HepG2 (cell line): ENCODE measurements at regions not wholly inside any gene's neighbourhood (a gene's known extent, or its start where the extent isn't known, plus 50 kb on each side); places are given as distances from the start of the nearest gene placed in this dataset.

Experiments
- ATAC-seq: fragments of 200-7000 bp; cut with Tn5 transposase; 3 replicates; pipeline ENCODE4 v1.9.1; 2020; ENCODE audit warnings: mild to moderate bottlenecking, moderate library complexity
- BruUV-seq: library from RNA; stranded (reverse); fragments of 400-500 nt; replicated peaks from 2 replicates; lab custom pipeline; 2021; lab: Mats Ljungman, UMichigan
- CTCF ChIA-PET: fragments of 300-600 bp; formaldehyde crosslinking; extraction: SDS; loops from one replicate; lab custom pipeline; 2021; ENCODE audit warnings: low total read pairs, inconsistent platforms, low intra/inter-chr PET ratio; lab: Yijun Ruan, JAX
- POLR2A ChIA-PET: fragments of 350-600 bp; sonication (Branson Sonifier 250); formaldehyde crosslinking; loops from one replicate; lab custom pipeline; 2020; ENCODE audit warnings: antibody characterized with exemption, inconsistent platforms; lab: Yijun Ruan, JAX
- DNase-seq: peaks from one replicate; pipeline ENCODE4 v3.0.0-alpha.2; 2015; ENCODE audit warnings: low spot score
- FAIRE-seq: peaks from 3 replicates; lab custom pipeline; 2011; peaks lifted over from hg19 to GRCh38; lab: Jason Lieb, UNC
- H2AFZ ChIP-seq: one replicate; pipeline ENCODE4 v1.6.1; 2011; ENCODE audit warnings: low read length, inconsistent platforms
- H3K27ac ChIP-seq: fragments of 300-600 bp; 3 replicates; pipeline ENCODE4 v1.8.0; 2011; ENCODE audit warnings: mixed run types, mild to moderate bottlenecking, mixed read lengths, low read length, inconsistent platforms; ENCODE audit not compliant: insufficient read depth; ENCODE audit errors: extremely low read length
- H3K27me3 ChIP-seq, 2 experiments: fragments of 200-600 bp in 1 of 2; 2 replicates in 1 of 2; 3 replicates in 1 of 2; pipeline versions ENCODE4 v1.6.0 to v1.8.0; 2011; ENCODE audit warnings: low read length in 2 of 2, mild to moderate bottlenecking in 2 of 2, moderate library complexity in 2 of 2, inconsistent platforms in 1 of 2; ENCODE audit not compliant: insufficient read depth in 2 of 2, control insufficient read depth in 1 of 2
- H3K36me3 ChIP-seq, 2 experiments: fragments of 200-600 bp in 1 of 2; replicated peaks in 1 of 2; 2 replicates in 1 of 2; 3 replicates in 1 of 2; pipeline versions ENCODE4 v1.5.1 to v1.8.0; 2011; ENCODE audit warnings: low read length in 2 of 2, inconsistent platforms in 1 of 2; ENCODE audit not compliant: insufficient read depth in 2 of 2, control insufficient read depth in 1 of 2
- H3K4me1 ChIP-seq: 2 replicates; pipeline ENCODE4 v1.5.1; 2012; ENCODE audit warnings: low read length, inconsistent platforms; ENCODE audit not compliant: insufficient read depth
- H3K4me2 ChIP-seq: 2 replicates; pipeline ENCODE4 v1.6.0; 2011; ENCODE audit warnings: low read depth, low read length, inconsistent platforms
- H3K4me3 ChIP-seq, 3 experiments: fragments of 200-600 bp in 1 of 3; sonication (generic), shearing (Covaris generic) in 1 of 3; replicated peaks in 1 of 3; 2 replicates each; pipeline ENCODE4 v1.5.1; 2011 to 2016; ENCODE audit warnings: low read length in 3 of 3, inconsistent platforms in 2 of 3, low read depth in 2 of 3, mild to moderate bottlenecking in 2 of 3, control low read depth in 1 of 3, mixed read lengths in 1 of 3; ENCODE audit not compliant: insufficient read depth in 1 of 3
- H3K79me2 ChIP-seq: one replicate; pipeline ENCODE4 v1.6.1; 2011; ENCODE audit warnings: low read length, inconsistent platforms; ENCODE audit not compliant: insufficient read depth
- H3K9ac ChIP-seq: 2 replicates; pipeline ENCODE4 v1.6.0; 2011; ENCODE audit warnings: mild to moderate bottlenecking, low read depth, low read length, inconsistent platforms; ENCODE audit not compliant: insufficient read depth
- H3K9me3 ChIP-seq: 2 replicates; pipeline ENCODE4 v1.5.1; 2012; ENCODE audit warnings: mild to moderate bottlenecking, low read length
- H4K20me1 ChIP-seq: 2 replicates; pipeline ENCODE4 v1.6.0; 2011; ENCODE audit warnings: inconsistent platforms, mild to moderate bottlenecking, low read length, moderate library complexity; ENCODE audit not compliant: insufficient read depth
- CAMTA2 ChIP-seq: sonication (generic); formaldehyde crosslinking; IDR thresholded peaks from 2 replicates; pipeline ENCODE4 v1.4.0; 2020; ENCODE audit warnings: mild to moderate bottlenecking, missing genetic modification reagents, borderline replicate concordance
- FOXJ3 ChIP-seq: sonication (generic); formaldehyde crosslinking; IDR thresholded peaks from 2 replicates; pipeline ENCODE4 v1.4.0; 2020; ENCODE audit warnings: missing genetic modification reagents, mild to moderate bottlenecking, borderline replicate concordance
- KDM5A ChIP-seq: fragments of 200-600 bp; sonication (generic); IDR thresholded peaks from 2 replicates; pipeline ENCODE4 v1.7.0; 2018; ENCODE audit warnings: antibody characterized with exemption, mild to moderate bottlenecking, low read length, borderline replicate concordance
- MTA1 ChIP-seq: sonication (generic); formaldehyde crosslinking; IDR thresholded peaks from 2 replicates; pipeline ENCODE4 v1.4.0; 2020; ENCODE audit warnings: missing genetic modification reagents, mild to moderate bottlenecking, borderline replicate concordance
- PAXIP1 ChIP-seq: sonication (generic); formaldehyde crosslinking; conservative IDR thresholded peaks from 2 replicates; pipeline ENCODE4 v1.4.0; 2020; ENCODE audit warnings: mild to moderate bottlenecking, missing genetic modification reagents, moderate library complexity
- PTBP1 ChIP-seq: fragments of 200-400 bp; formaldehyde crosslinking; IDR thresholded peaks from 2 replicates; pipeline ENCODE4 v1.6.1; 2018; ENCODE audit warnings: low read length, low read depth; ENCODE audit not compliant: poor library complexity, severe bottlenecking
- RFX1 ChIP-seq: fragments of 450-650 bp; IDR thresholded peaks from 2 replicates; pipeline ENCODE4 v1.6.1; 2017
- SP5 ChIP-seq: IDR thresholded peaks from 2 replicates; pipeline ENCODE4 v1.6.1; 2016; ENCODE audit warnings: low read depth, borderline replicate concordance
- YEATS4 ChIP-seq: sonication (generic); formaldehyde crosslinking; IDR thresholded peaks from 2 replicates; pipeline ENCODE4 v1.4.0; 2020; ENCODE audit warnings: missing genetic modification reagents, borderline replicate concordance
- ZBTB40 ChIP-seq, 2 experiments: fragments of 450-650 bp in 1 of 2; sonication (generic) in 1 of 2; formaldehyde crosslinking in 1 of 2; IDR thresholded peaks; 2 replicates each; pipeline versions ENCODE4 v1.6.1 to v1.8.0; 2016 to 2022; ENCODE audit warnings: antibody characterized with exemption in 1 of 2, mild to moderate bottlenecking in 1 of 2, missing genetic modification reagents in 1 of 2
- ZNF274 ChIP-seq: sonication (generic); formaldehyde crosslinking; IDR thresholded peaks from 2 replicates; pipeline ENCODE4 v1.5.1; 2020; ENCODE audit warnings: mild to moderate bottlenecking, missing genetic modification reagents
- ZNF317 ChIP-seq: sonication (generic); formaldehyde crosslinking; IDR thresholded peaks from 2 replicates; pipeline ENCODE4 v1.5.0; 2020; ENCODE audit warnings: mild to moderate bottlenecking, missing genetic modification reagents
- ZNF552 ChIP-seq: sonication (generic); formaldehyde crosslinking; IDR thresholded peaks from 2 replicates; pipeline ENCODE4 v1.9.0; 2022; ENCODE audit warnings: missing genetic modification reagents, mild to moderate bottlenecking, borderline replicate concordance
- ZNF720 ChIP-seq: sonication (generic); formaldehyde crosslinking; IDR thresholded peaks from 2 replicates; pipeline ENCODE4 v1.4.0; 2020; ENCODE audit warnings: missing genetic modification reagents
- WGBS: methylation state at CpG from one replicate; pipeline ENCODE4 v1.1.6; 2017; ENCODE audit warnings: low lambda C conversion rate; 5-methylcytosine and 5-hydroxymethylcytosine counted together
- in situ Hi-C: cut with HindIII; loops from 2 replicates; pipeline ENCODE4 v1.10.0; 2017; ENCODE audit warnings: low pct_unique_long_range_greater_than_20kb; ENCODE audit not compliant: extremely low pct_ligation_motif_present
- intact Hi-C: fragments of 100-400 bp; cut with micrococcal nuclease; formaldehyde crosslinking; loops from one replicate; pipeline ENCODE4 v1.10.0; 2022; ENCODE audit not compliant: unreplicated experiment

GRCh38 chr22:27295605-27296004, 506.0 kb downstream of the MN1 start:
- Histone ChIP-seq H3K4me1 (no peaks in the 10 kb centered on the region), H3K27ac (no peak overlapping the region), H3K4me2 (no peak overlapping the region), H3K36me3 (no peaks in the 10 kb centered on the region), H3K4me3 (no peak overlapping the region), H3K27me3 (peaks cover 2 to 59% of the 10 kb centered on the region in 2 experiments; a peak in 4 of 5 replicates), H3K9me3 (no peaks in the 10 kb centered on the region), H3K79me2 (no peaks in the 10 kb centered on the region), H3K9ac (no peak overlapping the region), H2AFZ (no peak overlapping the region), H4K20me1 (no peaks in the 10 kb centered on the region)
- ChIA-PET POLR2A (no interaction called here), CTCF (no interaction called here)
- in situ Hi-C loops (no loop called here), intact Hi-C loops (no loop called here)
- DNase-seq (no peak), ATAC-seq (no peak), FAIRE-seq (no peak)
- 0% methylated on average over 1 of the region's 1 CpG for WGBS
- BruUV-seq: no TSS peak
- TF ChIP-seq ZBTB40 (IDR thresholded peaks at IDR 0.05) (no peak), ZBTB40 (CRISPR knock-in tag; IDR thresholded peaks at IDR 0.05) (no peak), CAMTA2 (CRISPR knock-in tag) (no peak), YEATS4 (no peak), KDM5A (no peak), ZNF274 (CRISPR knock-in tag) (no peak), FOXJ3 (CRISPR knock-in tag) (no peak), SP5 (CRISPR knock-in tag) (no peak), MTA1 (no peak), PAXIP1 (CRISPR knock-in tag) (no peak), PTBP1 (no peak), ZNF552 (CRISPR knock-in tag) (no peak), ZNF720 (CRISPR knock-in tag) (no peak), RFX1 (no peak), ZNF317 (CRISPR knock-in tag) (no peak)
